ENCODE measurements at regions not wholly inside any gene's neighbourhood (a gene's known extent, or its start where the extent isn't known, plus 50 kb on each side); places are given as distances from the start of the nearest gene placed in this dataset.
"Not testable (repeated sequence)": the region's sequence is repeated elsewhere in the genome, so short reads cannot be mapped to it uniquely, and the experiment has no call there.

- no peaks in the 10 kb centered on the region for H3K4me1 ChIP-seq (ENCODE audit: control insufficient read depth, insufficient read depth, low read length)
- no peak for TF ChIP-seq CTCF (conservative IDR thresholded peaks at IDR 0.05)
- 88% methylated on average over 1 of the region's 1 CpG; no CpG with 5 or more reads in 1 of the 2 experiments for WGBS, 2 experiments (ENCODE audit: insufficient coverage in 1 of 2, insufficient read length in 1 of 2)
- Mint-ChIP-seq H3K9me3 (peaks cover 36% of the 10 kb centered on the region), H3K4me1 (peaks cover 23% of the 10 kb centered on the region), H3K36me3 (ENCODE audit: low read depth) (no peaks in the 10 kb centered on the region), H3K27ac (no peak overlapping the region), H3K27me3 (ENCODE audit: insufficient read depth) (peaks cover 2% of the 10 kb centered on the region), H3K4me3 (no peak overlapping the region)
- H3K9ac ChIP-seq (ENCODE audit: extremely low read depth, low read length, poor library complexity, severe bottlenecking): no peak overlapping the region
- no peak for DNase-seq
- H3K4me3 ChIP-seq (ENCODE audit: low read length): no peak overlapping the region
- no peak overlapping the region for H3K27ac ChIP-seq (ENCODE audit: low read depth, low read length)
- H3K9me3 ChIP-seq (ENCODE audit: control insufficient read depth, low read length): peaks cover 24% of the 10 kb centered on the region
- H3K27me3 ChIP-seq (ENCODE audit: control insufficient read depth, insufficient read depth, low read length, poor library complexity, severe bottlenecking): no peaks in the 10 kb centered on the region
- no peaks in the 10 kb centered on the region for H3K36me3 ChIP-seq (ENCODE audit: control insufficient read depth, insufficient read depth, low read length)
Measured at GRCh38 chr4:54446581-54446980, 211.2 kb upstream of the KIT start.

GRCh38 chr4:54447304-54447703, 210.5 kb upstream of the KIT start:
- no peak overlapping the region for H3K4me3 Mint-ChIP-seq
- no peaks in the 10 kb centered on the region for H3K36me3 Mint-ChIP-seq (ENCODE audit: low read depth)
- Histone ChIP-seq H3K9me3 (ENCODE audit: control insufficient read depth, low read length) (peaks cover 24% of the 10 kb centered on the region), H3K9ac (ENCODE audit: extremely low read depth, low read length, poor library complexity, severe bottlenecking) (no peak overlapping the region), H3K4me3 (ENCODE audit: low read length) (no peak overlapping the region), H3K4me1 (ENCODE audit: control insufficient read depth, insufficient read depth, low read length) (no peaks in the 10 kb centered on the region), H3K27me3 (ENCODE audit: control insufficient read depth, insufficient read depth, low read length, poor library complexity, severe bottlenecking) (no peaks in the 10 kb centered on the region), H3K36me3 (ENCODE audit: control insufficient read depth, insufficient read depth, low read length) (no peaks in the 10 kb centered on the region), H3K27ac (ENCODE audit: low read depth, low read length) (no peak overlapping the region)
- TF ChIP-seq CTCF (conservative IDR thresholded peaks at IDR 0.05): no peak
- peaks cover 23% of the 10 kb centered on the region for H3K4me1 Mint-ChIP-seq
- peaks cover 43% of the 10 kb centered on the region for H3K9me3 Mint-ChIP-seq
- DNase-seq: no peak
- whole genome bisulfite sequencing, 2 experiments (ENCODE audit: insufficient coverage in 1 of 2, insufficient read length in 1 of 2): 65 to 88% methylated on average over 1 to 2 of the region's 2 CpGs
- H3K27me3 Mint-ChIP-seq (ENCODE audit: insufficient read depth): peaks cover 2% of the 10 kb centered on the region
- no peak overlapping the region for H3K27ac Mint-ChIP-seq

- whole genome bisulfite sequencing, 2 experiments (ENCODE audit: insufficient coverage in 1 of 2, insufficient read length in 1 of 2): 100% methylated on average over 4 of the region's 5 CpGs; no CpG with 5 or more reads in 1 of the 2 experiments
- no peaks in the 10 kb centered on the region for H3K36me3 ChIP-seq (ENCODE audit: control insufficient read depth, insufficient read depth, low read length)
Measured at GRCh38 chr4:54449999-54450398, 207.8 kb upstream of the KIT start.

GRCh38 chr4:54466960-54467359, 190.8 kb upstream of the KIT start:
- H3K27ac ChIP-seq (ENCODE audit: low read depth, low read length); H3K27me3 Mint-ChIP-seq (ENCODE audit: insufficient read depth); H3K4me1 Mint-ChIP-seq; H3K27ac Mint-ChIP-seq; H3K27me3 ChIP-seq (ENCODE audit: control insufficient read depth, insufficient read depth, low read length, poor library complexity, severe bottlenecking); H3K9ac ChIP-seq (ENCODE audit: extremely low read depth, low read length, poor library complexity, severe bottlenecking); H3K4me3 ChIP-seq (ENCODE audit: low read length); DNase-seq; H3K4me1 ChIP-seq (ENCODE audit: control insufficient read depth, insufficient read depth, low read length); H3K4me3 Mint-ChIP-seq; H3K36me3 Mint-ChIP-seq (ENCODE audit: low read depth); H3K36me3 ChIP-seq (ENCODE audit: control insufficient read depth, insufficient read depth, low read length): not testable (repeated sequence)
- H3K9me3 ChIP-seq (ENCODE audit: control insufficient read depth, low read length): peaks cover 32% of the 10 kb centered on the region
- H3K9me3 Mint-ChIP-seq: peaks cover 60% of the 10 kb centered on the region
- 84 to 89% methylated on average over 3 to 9 of the region's 9 CpGs for WGBS, 2 experiments (ENCODE audit: insufficient coverage in 1 of 2, insufficient read length in 1 of 2)

More at GRCh38 chr4:54449999-54450398, 207.8 kb upstream of the KIT start:
- Mint-ChIP-seq H3K27me3 (ENCODE audit: insufficient read depth) (no peaks in the 10 kb centered on the region), H3K36me3 (ENCODE audit: low read depth) (no peaks in the 10 kb centered on the region), H3K9me3 (peaks cover 43% of the 10 kb centered on the region), H3K27ac (no peak overlapping the region), H3K4me1 (peaks cover 11% of the 10 kb centered on the region), H3K4me3 (no peak overlapping the region)
- TF ChIP-seq CTCF (conservative IDR thresholded peaks at IDR 0.05): no peak
- H3K27me3 ChIP-seq (ENCODE audit: control insufficient read depth, insufficient read depth, low read length, poor library complexity, severe bottlenecking): no peaks in the 10 kb centered on the region
- peaks cover 24% of the 10 kb centered on the region for H3K9me3 ChIP-seq (ENCODE audit: control insufficient read depth, low read length)
- DNase-seq: no peak
- peak overlapping the region; percentile 41 for H3K4me3 ChIP-seq (ENCODE audit: low read length)
- H3K9ac ChIP-seq (ENCODE audit: extremely low read depth, low read length, poor library complexity, severe bottlenecking): no peak overlapping the region
- no peak overlapping the region for H3K27ac ChIP-seq (ENCODE audit: low read depth, low read length)
- no peaks in the 10 kb centered on the region for H3K4me1 ChIP-seq (ENCODE audit: control insufficient read depth, insufficient read depth, low read length)

Measured in endodermal cell (in vitro differentiated cells).